Eye (tissue), 1 donor: ENCODE measurements at regions not wholly inside any gene's neighbourhood (a gene's known extent, or its start where the extent isn't known, plus 50 kb on each side); places are given as distances from the start of the nearest gene placed in this dataset.
A peak's percentile ranks its signal among the peaks of the same experiment; 100 is the strongest.

Experiments
- DNase-seq: peaks from one replicate; pipeline ENCODE4 v3.0.0-alpha.2; 2015

DNA sequence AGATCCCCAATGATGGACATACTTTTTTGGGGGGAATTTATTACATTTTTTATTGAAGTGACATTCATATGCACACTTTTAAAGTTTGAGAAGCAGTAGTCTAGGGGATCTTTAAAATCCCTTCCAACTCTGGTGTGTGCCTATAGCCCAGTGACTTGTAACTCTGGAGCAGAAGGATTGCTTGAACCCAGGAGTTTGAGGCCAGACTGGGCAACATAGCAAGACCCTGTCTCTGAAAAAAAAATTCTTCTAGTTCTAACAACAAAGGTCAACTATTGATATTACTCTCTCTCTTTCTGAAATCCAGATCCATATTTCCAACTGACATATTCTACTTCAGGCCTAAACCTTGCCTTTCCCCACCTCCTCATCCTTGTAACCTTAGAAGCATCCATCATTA, 148.2 kb upstream of the SPRY4 start:
- DNase-seq, result no peak

DNA sequence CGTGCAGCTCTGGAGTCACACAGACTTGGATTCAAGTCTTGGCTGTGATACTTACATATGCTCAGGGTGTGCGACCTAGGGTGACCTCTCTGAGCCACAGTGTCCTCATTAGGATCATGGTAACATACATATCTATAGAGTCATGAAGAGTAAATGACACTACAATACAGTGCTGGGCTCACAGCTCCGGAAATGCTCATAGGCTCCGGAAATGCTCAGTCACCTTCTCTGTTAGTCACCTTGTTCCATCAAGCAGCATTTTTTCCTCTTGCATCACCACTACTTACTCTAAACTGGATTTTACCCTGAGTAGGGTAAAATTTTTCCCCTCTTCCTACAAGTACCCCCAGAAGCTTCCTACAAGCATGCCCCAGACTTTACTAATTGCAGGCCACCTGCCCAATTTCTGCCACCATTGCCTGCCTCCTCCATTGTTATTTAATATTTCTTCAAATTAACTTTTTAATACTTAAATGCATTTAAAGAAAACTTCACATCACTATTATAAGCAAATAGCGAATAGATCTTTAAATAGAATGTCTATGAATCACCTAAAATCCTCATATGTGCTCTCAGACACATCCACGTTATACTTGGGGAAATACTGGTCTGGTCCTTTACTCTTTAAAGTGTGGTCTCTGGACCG, 147.6 kb upstream of the SPRY4 start:
- no peak for DNase-seq

DNA sequence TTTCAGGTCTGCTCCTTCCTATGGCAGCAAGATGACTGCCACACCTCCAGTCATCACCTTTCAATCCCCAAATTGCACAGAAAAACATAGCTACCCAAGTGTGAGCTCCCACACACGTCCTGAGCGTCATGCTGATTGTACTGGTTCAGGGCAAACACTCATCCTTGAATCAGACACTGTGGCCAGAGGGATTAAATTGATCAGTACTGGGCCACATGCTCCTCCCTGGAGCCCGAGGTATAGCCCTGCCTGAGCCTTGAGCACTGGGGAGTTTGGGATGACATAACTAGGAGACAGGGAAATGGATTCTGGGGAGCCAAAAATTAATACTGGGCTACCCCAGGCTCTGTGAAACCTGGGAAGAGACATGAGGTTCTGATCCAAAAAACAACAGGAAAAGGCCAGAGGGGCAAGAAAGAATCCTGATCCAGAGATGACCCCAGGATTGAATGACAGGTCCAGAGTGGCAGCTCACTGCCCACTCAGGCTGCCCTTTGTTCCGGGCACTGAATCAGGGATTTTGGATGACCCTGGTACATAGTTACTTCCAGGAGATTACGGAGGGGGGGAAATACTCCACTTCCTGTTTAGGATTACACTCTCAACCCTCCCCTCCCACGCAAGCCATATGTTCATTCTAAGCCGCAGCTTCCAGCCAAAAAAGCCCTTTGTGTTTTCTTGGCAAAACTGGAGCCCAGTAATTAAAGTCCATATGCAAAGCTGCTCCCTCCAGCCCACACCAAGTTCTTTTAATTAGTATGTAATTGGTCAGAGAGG, 141.6 kb upstream of the SPRY4 start:
- DNase-seq, result peak; percentile 62

DNA sequence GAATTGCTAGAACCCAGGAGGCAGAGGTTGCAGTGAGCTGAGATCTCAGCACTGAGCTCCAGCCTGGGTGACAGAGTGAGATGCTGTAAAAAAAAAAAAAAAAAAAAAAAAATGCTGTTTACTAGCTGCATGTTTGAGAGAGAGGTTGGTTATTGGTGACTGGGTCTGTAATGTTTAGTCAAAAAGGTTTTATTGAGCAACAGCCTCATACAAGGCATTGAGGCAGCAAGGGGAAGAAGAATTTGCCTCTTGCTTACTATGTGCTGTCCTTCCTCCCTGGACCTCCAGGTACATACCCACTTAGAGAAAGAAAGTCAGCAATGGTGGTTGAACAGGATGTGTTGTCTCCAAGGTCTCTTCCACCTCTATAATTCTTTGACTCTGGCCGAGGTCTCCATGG, 140.7 kb upstream of the SPRY4 start:
- no peak for DNase-seq

DNA sequence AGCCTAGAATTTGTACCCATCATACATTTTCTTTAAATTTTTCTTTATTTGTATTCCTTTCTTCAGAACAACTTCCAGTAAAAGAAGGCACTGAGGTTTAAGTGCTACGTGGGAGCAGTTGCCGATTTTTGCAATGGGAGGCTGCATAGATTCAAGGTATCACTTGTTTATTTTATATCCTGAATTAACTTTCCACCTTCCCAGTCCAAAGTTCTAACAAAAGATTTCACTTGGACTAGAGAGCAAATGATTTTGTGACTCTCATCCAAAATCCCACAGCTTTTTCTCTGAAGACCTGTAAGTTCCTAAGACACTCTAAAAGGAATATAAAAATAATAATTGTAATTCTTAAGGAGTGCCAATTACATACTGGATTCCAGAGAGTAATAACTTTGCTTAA, 139.1 kb upstream of the SPRY4 start:
- no peak for DNase-seq

DNA sequence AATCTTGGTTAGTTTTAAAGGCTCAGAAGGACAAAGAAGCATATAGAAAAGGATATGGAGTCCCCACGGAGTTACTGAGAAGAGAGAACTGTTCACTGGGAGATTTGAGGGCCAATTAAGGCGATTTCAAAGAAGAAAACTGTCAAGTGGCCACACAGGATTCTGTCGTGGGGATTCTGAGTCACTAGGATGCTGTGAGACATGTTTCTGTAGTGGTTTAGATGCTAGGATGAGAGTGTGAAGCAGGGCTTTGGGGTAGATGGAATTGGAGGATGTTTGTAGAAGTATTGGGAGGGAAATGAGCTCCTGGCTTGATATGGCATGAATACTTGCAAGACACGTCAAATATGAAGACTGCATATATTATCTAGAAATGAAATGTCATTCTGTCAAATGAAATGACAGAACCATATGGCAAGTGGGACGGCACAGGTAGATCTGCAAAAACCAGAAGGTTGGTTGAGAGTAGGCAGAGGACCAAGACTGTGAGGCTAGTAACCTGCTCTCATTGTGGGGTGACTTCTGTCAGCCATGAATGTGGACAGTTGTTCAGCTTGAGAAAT, 136.3 kb upstream of the SPRY4 start:
- no peak for DNase-seq

DNA sequence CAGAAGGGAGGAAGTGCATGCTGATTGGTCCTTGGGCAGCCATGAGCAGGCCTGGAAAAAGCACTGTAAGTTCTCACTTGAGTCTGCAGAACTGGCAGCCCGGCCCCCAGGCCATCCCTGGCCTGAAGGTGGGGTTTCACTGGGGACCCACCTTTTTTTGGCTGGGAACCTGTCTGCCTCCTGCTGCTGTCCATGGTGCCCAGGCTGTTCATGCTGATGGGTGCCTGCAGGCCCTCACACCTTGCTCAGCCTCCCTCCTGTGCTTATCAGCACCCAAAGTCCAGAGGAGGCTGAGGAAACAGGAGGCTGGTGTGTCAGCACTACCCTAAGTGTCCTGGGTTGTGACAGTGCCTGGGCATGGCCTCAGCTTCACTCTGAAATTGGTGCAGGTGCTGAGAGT, 134.4 kb upstream of the SPRY4 start:
- DNase-seq, result no peak

DNA sequence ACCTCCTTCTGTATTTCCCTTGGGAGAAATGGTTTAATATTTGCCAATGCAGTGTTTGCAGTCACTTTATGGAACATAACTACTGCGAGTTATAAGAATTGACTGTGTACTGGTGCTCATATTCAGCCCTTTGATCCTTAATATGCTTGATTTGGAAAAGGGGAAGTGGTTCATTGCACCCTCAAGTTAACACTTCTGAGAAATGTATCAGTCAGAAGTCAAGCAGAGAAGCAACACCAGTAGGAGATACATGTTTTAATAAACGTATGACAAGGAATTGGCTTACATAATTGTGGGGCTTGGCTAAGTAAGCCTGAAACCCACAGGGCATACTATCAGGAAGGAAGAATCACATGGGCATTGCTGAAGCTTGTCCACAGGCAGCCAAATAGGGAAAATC, 131.0 kb upstream of the SPRY4 start:
- DNase-seq, result no peak

DNA sequence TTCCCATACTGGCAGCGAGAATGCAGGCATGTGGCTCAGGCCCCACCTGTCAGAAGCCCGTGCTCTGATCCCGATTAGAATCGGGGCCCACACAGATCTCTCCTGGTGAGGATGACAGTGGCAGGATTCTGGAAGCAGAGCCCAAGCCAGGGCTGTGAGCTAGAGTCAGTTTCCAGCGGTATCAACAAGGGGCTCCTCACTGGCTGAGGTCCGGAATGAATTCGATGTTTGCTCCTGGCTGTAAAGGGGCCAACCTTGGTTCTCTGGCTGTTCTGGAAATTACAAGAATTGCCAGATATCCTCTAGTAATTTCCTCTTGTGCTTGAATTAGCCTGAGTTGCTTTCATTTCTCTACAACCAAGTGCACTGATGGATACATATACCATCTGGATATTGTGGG, 129.1 kb upstream of the SPRY4 start:
- no peak for DNase-seq

DNA sequence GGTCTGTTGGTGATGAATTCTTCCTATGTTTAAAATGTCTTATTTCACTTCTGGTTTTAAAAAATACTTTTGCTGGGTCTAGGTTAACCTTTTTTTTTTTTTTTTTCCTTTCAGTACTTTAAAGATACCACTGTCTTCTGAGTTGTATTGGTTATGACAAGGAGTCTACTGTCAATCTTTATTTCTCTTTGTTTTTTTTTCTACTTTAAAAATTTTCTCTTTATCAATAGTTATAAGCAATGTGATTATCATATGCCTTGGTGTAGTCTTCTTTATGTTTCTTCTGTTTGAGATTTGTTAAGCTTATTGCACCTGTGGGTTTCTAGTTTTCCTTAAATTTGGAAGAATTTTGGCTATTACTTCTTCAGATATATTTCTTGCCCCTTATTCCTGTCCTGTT, 125.6 kb upstream of the SPRY4 start:
- DNase-seq, result no peak

DNA sequence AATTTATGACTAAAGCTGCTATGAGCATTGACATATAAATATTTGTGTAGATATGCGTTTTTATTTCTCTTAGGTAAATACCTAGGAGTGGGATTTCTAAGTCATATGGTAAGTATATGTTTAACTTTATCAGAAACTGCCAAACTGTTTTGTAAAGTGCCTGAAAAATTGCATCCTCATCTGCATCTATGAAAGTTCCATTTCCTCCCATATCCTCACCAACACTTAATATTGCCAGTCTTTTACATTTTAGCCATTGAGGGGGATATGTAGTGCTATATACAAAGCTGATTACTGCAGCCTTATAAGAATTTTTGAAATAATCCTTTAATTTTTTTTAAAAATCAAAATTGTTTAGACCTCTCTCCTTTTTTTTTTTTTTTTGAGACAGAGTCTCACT, 123.1 kb upstream of the SPRY4 start:
- DNase-seq, result no peak

DNA sequence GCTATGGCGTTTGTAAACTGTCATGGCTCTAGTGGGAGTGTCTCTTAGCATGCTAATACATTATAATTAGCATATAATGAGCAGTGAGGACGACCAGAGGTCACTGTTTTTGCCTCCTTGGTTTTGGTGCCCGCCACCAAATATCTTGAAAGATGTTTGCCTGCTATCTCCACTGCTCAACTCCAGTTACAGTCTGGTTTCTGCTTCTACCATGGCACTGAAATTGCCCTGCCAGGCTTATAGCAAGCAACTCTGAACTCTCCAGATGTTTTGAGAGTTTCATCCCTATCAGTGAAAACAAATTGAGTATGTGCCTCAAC, 122.1 kb upstream of the SPRY4 start:
- DNase-seq, result no peak

DNA sequence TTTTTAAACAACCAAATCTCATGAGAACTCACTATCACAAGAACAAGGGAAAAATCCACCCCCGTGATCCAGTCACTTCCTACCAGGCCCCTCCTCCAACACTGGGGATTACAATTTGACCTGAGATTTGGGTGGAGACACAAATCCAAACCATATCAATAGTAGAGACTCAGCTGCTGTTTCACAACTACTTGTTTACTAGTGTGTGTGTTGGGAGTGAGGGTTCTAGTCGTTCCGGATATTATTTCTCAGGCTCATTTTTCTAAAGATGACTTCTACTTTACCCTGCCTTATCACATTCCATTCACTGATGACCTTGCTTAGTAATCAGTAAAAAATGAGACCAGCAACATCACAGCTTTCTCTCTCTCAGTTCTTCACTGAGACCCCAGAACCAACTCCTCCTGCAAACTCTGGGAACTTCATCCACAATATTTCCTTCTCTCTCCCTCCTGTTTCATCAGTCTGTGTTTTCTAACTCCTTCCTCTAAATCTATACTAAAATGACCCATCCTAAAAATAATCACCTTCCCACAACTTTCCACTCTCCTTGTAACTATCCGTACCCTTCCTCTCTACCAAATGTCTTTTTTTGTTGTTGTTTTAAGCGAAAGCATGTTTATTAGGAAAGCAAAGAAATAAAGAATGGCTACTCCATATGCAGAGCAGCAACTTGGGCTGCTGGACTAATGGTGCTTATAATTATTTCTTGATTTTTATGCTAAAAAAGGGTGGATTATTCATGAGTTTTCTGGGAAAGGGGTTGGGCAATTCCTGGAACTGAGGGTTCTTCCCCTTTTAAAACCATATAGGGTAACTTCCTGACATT, 121.5 kb upstream of the SPRY4 start:
- no peak for DNase-seq

DNA sequence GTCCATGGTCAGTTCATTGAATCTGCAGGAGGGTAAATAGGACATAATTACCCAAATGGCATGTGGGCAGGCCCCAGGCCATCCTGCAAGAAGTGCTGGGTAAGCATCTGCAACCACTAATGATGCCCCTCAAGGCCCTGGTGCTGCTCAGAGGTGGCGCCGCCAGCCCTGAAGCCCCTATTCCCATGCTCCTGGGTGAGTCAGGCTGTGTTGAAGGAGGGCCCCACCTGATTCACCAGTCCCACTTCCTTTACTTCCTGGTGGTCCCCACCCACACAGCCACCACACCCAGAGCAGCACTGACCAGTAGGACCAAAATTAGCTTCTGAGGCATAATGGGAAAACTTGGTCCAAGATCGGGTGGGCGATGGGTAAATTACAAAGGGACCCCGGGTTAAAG, 120.4 kb upstream of the SPRY4 start:
- no peak for DNase-seq

DNA sequence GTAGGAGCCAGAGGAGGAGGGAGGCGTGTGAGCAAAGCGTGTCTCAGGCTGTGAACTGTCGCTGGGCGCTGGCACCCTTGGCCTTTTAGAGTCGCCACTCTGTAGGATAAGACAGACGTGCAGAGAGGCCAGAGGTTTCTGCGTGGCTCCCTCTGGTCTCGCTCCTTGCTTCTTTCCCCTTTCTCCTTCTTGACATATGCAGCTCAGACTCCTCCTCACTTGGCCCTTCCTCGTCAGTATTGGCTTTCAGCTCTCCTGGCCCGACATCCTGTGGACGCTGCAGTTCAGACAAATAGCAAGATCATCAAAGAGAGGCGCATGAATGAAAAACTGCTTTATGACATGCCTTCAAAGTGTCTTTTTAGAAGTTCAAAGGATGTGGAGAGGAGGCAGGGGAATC, 116.8 kb upstream of the SPRY4 start:
- DNase-seq, result peak; percentile 46

DNA sequence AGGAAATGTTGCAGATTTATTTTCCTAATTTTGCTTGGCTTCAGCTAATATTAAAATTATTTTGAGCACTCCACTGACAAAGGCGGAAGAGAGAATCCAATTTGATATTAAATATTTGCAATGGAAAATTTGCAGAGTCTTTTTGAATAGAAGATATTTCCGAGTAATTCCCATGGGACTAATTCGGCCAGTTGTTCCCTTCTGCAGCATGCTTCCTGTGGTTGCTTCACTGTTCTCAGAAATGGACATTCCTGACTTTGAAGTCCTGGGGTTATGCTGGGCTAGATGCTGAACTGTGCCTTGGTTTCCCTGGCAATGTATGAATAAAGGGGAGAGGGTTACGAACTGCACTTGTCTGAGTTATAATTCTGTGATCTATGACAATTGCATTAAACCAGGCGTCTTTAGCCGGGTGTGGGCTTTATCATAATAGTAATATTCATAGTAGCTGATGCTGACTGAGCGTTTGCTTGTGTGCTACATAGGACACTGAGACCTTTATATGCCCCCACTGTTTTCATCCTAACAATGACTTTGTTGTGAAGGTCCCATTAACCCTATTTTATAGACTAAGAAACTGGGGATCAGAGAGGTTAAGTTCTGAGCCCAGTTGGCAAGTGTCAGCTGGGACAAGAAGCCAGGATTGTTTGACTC, 114.5 kb upstream of the SPRY4 start:
- no peak for DNase-seq

DNA sequence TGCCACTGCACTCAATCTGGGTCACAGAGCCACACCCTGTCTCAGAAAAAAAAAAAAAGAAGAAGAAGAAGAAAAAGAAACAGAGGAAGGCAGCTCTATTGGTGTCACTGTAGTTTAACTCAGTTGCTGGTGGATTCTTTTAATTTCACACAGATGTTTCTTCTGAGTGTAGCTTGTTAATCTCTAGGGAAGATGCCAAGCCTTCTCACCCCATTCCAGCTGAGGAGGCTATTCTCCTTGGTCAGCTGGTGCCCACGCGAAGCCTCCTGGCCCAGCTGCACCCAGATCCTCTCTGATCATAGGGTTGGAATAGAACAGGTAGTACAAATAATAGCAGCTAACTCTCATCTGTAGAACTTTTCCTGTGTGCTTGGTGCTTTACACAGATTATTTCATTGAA, 113.8 kb upstream of the SPRY4 start:
- DNase-seq, result no peak

DNA sequence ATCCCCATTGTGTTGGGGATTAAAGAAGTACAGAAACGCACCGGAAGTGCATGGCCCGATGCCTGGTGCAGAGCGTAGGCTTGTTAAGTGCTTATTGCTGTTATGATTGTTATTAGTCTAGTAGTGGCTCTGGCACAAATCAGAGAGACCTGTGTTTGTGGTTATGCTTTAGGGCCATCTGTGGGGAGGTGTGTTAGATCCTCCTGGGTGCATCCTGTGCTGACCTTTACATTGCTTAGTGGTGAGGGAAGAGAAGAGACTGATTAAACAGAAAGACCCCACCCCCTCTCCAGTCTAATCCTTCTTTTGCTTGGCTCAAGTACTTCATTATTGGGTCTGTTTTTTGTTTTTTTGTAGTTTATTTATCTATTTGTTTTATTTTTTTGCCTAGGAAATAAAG, 112.7 kb upstream of the SPRY4 start:
- no peak for DNase-seq

DNA sequence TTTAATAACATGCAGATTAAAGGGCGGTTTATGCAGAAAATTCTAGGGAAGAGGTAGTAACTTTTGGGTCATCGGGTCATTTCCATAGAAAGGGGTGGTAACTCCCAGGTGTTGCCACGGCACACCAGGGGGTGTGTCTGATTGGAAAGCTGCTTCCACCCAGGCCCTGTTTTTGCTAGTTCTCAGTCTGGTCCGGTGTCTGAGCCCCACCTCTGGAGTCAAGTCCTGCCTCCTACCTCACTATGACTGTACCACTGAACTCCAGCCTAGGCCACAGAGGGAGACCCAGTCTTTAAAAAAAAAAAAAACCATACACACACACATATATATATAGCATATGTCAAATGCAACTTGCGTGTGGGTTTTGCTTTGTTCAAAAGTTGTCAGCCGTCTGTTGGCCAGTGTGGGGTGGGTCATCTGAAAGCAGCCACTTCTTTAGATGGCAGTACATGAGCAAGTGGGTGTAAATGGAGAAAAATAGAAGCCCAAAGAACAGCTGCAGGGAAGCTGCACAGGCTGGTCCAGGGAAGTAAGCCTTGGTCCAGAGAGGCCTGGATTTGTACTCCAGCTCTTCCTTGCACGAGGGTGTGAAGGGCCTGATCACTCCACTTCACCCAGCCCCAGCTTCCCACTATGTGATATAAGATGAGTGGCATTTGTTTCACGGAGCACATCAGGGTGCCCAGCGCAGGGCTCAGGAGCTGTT, 110.7 kb upstream of the SPRY4 start:
- DNase-seq, result no peak

DNA sequence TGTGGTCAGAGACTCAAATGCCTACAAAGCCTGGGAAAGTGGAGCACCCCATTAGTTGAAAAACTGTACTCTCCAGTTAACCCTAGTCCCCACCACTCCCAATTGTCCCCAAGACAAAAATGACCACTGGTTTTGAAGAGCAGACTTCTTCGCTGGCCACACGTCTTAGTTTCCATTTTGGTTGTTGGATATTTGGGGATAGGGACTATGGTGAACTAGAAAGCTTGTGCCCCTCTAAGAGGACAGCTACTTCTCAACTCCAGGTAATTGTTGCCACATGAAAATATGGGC, 109.4 kb upstream of the SPRY4 start:
- no peak for DNase-seq

DNA sequence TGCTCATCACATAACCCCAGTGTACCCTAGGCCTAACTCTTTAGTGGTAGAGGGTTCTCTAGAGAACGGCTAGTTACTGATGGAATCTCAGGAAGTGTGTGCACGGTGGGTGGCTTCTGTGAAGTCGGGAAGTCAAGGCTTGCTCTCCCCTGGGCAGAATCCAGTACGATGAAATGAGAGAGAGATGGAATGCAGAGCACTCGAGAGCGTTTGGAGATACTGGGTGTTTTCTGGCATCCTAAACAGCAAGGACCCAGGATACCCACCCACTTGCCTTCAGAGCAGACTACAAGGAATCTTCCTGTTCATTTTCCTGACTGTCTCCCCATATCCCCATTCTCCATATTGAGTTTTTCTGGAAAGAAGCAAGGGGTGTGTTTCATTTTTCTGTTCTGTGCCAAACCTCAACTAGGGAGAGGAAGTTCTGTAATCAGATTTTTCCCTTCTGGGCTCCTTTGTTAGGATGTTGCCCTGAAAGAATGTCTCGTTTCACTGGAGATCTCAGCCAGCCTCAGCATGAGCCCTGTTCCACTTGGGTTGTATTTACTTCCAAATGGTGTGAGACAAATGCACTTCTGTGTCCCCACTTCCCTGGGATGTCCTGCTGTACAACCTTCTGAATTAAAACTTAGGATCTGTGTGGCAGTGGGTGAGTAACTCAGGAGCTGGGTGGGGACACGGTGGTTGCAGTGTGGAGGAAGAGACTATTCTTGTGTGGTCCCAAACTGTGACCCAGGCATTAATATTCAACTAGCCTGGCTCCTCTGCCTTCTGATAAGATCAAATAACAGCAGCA, 108.9 kb upstream of the SPRY4 start:
- DNase-seq, result no peak

DNA sequence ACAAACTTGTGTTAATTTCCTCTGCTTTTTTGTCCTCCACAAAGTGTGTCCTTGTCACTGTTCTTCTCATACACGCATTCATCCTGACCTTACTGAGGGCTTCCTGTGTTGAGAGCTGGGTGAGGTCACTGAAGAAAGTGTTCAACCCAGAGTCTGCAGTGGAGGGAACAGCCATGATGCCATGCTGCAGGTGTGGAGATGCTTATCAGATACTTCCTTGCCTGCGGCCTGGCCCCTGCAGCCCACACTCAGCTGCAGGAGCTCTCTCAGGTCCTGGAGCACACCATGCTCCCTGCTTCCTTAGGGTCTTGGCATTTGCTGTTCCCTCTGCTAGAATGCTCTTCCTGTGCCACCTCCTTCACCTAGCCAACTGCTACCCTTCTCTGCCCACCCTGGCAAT, 108.1 kb upstream of the SPRY4 start:
- DNase-seq, result no peak
